ENCODE measurements at regions not wholly inside any gene's neighbourhood (a gene's known extent, or its start where the extent isn't known, plus 50 kb on each side); places are given as distances from the start of the nearest gene placed in this dataset.

GRCh38 chr5:104018299-104018698, 455.7 kb upstream of the NUDT12 start:
- Histone ChIP-seq H3K27me3 (ENCODE audit: control insufficient read depth, insufficient read depth, low read length) (no peaks in the 10 kb centered on the region), H2AK5ac (ENCODE audit: low read depth, low read length) (no peak overlapping the region), H3K4me2 (ENCODE audit: low read depth, low read length) (no peak overlapping the region), H3K36me3 (ENCODE audit: control insufficient read depth, insufficient read depth, low read length) (no peaks in the 10 kb centered on the region), H3K9me3 (ENCODE audit: control insufficient read depth, insufficient read depth, low read length) (0 out of 2 replicates have a peak, but pooled peaks cover 2% of the 10 kb centered on the region), H3K23ac (ENCODE audit: low read depth, low read length) (no peak overlapping the region), H4K20me1 (ENCODE audit: insufficient read depth, low read length) (no peaks in the 10 kb centered on the region), H3K56ac (ENCODE audit: extremely low read depth, insufficient read depth, low read length) (no peak overlapping the region), H3K27ac (ENCODE audit: insufficient read depth, low read length) (no peak overlapping the region), H3K4ac (ENCODE audit: low read depth, low read length) (no peak overlapping the region), H2BK5ac (ENCODE audit: low read depth, low read length, poor library complexity, severe bottlenecking) (no peak overlapping the region), H3K18ac (ENCODE audit: low read depth, low read length) (no peak overlapping the region), H3K14ac (replicated peaks; ENCODE audit: low read depth, low read length) (no peak overlapping the region), H2BK120ac (ENCODE audit: low read depth, low read length) (no peak overlapping the region), H4K5ac (ENCODE audit: low read depth, low read length) (no peak overlapping the region), H3K4me1 (ENCODE audit: control insufficient read depth, insufficient read depth, low read length) (no peaks in the 10 kb centered on the region), H4K8ac (ENCODE audit: low read depth in 2 of 2, low read length in 2 of 2) (no peak overlapping the region), H3K9ac (ENCODE audit: low read depth, low read length) (no peak overlapping the region), H2BK15ac (ENCODE audit: low read depth, low read length) (no peak overlapping the region), H3K9me1 (ENCODE audit: insufficient read depth, low read length) (no peaks in the 10 kb centered on the region), H3K79me1 (ENCODE audit: low read depth in 1 of 2, low read length in 2 of 2) (no peaks in the 10 kb centered on the region), H2BK20ac (ENCODE audit: low read depth, low read length) (no peak overlapping the region), H2AFZ (replicated peaks; ENCODE audit: low read length, poor library complexity) (no peak overlapping the region), H3K4me3 (ENCODE audit: insufficient read depth, low read depth, low read length) (no peak overlapping the region), H2AK9ac (replicated peaks; ENCODE audit: low read depth, low read length, poor library complexity) (no peak overlapping the region), H4K91ac (ENCODE audit: insufficient read depth, low read depth, low read length) (no peak overlapping the region)
- intact Hi-C loops (cut with micrococcal nuclease) = no loop called here
- DNase-seq = no peak
- dilution Hi-C loops (cut with HindIII; ENCODE audit: low sequenced_read_pairs, unreplicated experiment) = no loop called here
- no TSS peak for BruUV-seq (replicated peaks)
- POLR2A ChIA-PET (ENCODE audit: unreplicated experiment) = no interaction called here
- ATAC-seq (ENCODE audit: low read depth) = no peak
- CTCF ChIA-PET = no interaction called here
- in situ Hi-C loops (cut with MboI; ENCODE audit: low sequenced_read_pairs) = no loop called here
- TF ChIP-seq CEBPB (IDR thresholded peaks at IDR 0.05; ENCODE audit: low read depth, low read length) (no peak), RFX5 (IDR thresholded peaks at IDR 0.05; ENCODE audit: low read depth, low read length) (no peak), CHD1 (IDR thresholded peaks at IDR 0.05; ENCODE audit: low read depth, low read length) (no peak), MAZ (IDR thresholded peaks at IDR 0.05; ENCODE audit: borderline replicate concordance, low read depth, low read length) (no peak)

Measured in IMR-90 (cell line).